ENCODE measurements at regions not wholly inside any gene's neighbourhood (a gene's known extent, or its start where the extent isn't known, plus 50 kb on each side); places are given as distances from the start of the nearest gene placed in this dataset.

DNA sequence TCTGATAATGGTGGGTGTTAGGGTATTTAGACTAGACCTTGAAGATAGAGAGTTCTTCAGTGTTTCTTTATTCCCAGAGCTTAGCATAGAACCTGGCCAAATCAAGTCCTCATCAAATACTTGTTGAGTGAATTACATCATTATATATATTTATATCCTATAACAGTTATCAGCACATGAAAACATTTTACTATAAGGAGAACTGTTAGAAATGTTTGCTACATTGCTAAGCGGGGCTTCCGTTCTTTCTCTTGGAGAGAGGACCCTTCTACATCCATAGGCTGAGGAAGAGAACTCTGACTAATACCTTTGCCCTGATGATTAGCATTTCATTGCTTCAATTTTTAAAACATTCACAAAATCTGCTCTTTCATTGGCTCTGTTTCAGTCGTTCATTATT lies 66.5 kb upstream of the NBL1 start (continued):
- TF ChIP-seq EGR1 (IDR thresholded peaks at IDR 0.05; ENCODE audit: borderline replicate concordance, low read depth, low read length) (no peak), CBX8 (IDR thresholded peaks at IDR 0.05; ENCODE audit: borderline replicate concordance, low read depth, low read length) (no peak)

Data from H1 (cell line).